ENCODE measurements at regions not wholly inside any gene's neighbourhood (a gene's known extent, or its start where the extent isn't known, plus 50 kb on each side); places are given as distances from the start of the nearest gene placed in this dataset.

DNA sequence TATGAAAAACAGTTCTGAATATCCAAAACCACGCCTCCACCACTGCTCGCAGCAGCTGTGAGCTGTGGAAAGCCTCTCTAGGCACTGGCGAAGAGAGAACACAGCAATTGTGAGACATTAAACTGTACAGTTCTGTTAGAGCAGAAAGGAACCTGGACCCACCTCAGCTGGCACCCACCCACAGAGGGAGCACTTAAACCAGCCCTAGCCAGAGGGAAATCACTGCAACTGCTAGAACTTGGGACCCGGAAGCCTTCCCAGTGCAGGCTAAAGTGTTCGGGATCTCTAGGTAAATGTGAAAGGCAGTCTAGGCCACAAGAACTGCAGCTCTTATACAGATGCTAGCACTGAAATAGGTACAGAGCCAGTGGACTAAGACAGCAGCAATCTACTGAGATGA lies 308.8 kb downstream of the PRR32 start:
- TF ChIP-seq, protein P1, sequence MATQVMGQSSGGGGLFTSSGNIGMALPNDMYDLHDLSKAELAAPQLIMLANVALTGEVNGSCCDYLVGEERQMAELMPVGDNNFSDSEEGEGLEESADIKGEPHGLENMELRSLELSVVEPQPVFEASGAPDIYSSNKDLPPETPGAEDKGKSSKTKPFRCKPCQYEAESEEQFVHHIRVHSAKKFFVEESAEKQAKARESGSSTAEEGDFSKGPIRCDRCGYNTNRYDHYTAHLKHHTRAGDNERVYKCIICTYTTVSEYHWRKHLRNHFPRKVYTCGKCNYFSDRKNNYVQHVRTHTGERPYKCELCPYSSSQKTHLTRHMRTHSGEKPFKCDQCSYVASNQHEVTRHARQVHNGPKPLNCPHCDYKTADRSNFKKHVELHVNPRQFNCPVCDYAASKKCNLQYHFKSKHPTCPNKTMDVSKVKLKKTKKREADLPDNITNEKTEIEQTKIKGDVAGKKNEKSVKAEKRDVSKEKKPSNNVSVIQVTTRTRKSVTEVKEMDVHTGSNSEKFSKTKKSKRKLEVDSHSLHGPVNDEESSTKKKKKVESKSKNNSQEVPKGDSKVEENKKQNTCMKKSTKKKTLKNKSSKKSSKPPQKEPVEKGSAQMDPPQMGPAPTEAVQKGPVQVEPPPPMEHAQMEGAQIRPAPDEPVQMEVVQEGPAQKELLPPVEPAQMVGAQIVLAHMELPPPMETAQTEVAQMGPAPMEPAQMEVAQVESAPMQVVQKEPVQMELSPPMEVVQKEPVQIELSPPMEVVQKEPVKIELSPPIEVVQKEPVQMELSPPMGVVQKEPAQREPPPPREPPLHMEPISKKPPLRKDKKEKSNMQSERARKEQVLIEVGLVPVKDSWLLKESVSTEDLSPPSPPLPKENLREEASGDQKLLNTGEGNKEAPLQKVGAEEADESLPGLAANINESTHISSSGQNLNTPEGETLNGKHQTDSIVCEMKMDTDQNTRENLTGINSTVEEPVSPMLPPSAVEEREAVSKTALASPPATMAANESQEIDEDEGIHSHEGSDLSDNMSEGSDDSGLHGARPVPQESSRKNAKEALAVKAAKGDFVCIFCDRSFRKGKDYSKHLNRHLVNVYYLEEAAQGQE (IDR thresholded peaks at IDR 0.05; ENCODE audit: insufficient read depth in 1 of 2, low read depth in 2 of 2, low read length in 1 of 2) = no peak
- TF ChIP-seq, protein P2, sequence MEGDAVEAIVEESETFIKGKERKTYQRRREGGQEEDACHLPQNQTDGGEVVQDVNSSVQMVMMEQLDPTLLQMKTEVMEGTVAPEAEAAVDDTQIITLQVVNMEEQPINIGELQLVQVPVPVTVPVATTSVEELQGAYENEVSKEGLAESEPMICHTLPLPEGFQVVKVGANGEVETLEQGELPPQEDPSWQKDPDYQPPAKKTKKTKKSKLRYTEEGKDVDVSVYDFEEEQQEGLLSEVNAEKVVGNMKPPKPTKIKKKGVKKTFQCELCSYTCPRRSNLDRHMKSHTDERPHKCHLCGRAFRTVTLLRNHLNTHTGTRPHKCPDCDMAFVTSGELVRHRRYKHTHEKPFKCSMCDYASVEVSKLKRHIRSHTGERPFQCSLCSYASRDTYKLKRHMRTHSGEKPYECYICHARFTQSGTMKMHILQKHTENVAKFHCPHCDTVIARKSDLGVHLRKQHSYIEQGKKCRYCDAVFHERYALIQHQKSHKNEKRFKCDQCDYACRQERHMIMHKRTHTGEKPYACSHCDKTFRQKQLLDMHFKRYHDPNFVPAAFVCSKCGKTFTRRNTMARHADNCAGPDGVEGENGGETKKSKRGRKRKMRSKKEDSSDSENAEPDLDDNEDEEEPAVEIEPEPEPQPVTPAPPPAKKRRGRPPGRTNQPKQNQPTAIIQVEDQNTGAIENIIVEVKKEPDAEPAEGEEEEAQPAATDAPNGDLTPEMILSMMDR (IDR thresholded peaks at IDR 0.05) = no peak
- no peak for TF ChIP-seq POLR2AphosphoS5 (IDR thresholded peaks at IDR 0.05; ENCODE audit: low read depth, low read length)
